ENCODE measurements at regions not wholly inside any gene's neighbourhood (a gene's known extent, or its start where the extent isn't known, plus 50 kb on each side); places are given as distances from the start of the nearest gene placed in this dataset.

DNA sequence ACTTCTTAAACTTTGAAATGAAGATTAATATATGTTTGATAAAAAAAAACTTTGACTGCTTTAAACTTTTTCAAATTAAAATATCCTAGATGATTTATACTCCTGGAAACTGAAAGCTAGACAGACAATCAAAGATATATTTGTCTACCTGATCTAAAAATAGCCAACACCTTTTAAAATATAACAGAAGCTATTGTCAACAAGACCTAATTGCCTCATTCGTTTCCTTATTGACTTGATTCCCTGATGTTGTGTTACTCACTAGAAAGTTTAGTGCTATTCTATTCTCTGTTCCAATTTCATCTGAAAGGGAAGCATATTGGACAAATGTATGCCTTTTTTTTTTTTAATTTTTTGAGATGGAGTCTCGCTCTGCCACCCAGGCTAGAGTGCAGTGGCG is 445.6 kb upstream of the ADAMTS5 start:
- Mint-ChIP-seq H3K27ac (no peak overlapping the region), H3K4me3 (no peak overlapping the region), H3K9me3 (peaks cover 13% of the 10 kb centered on the region), H3K36me3 (no peaks in the 10 kb centered on the region; the same call in 1 of the 2 replicates), H3K4me1 (peaks cover 30% of the 10 kb centered on the region), H3K27me3 (ENCODE audit: low read depth) (no peaks in the 10 kb centered on the region)
- no peak for DNase-seq (ENCODE audit: low spot score)
- TF ChIP-seq, protein P1, sequence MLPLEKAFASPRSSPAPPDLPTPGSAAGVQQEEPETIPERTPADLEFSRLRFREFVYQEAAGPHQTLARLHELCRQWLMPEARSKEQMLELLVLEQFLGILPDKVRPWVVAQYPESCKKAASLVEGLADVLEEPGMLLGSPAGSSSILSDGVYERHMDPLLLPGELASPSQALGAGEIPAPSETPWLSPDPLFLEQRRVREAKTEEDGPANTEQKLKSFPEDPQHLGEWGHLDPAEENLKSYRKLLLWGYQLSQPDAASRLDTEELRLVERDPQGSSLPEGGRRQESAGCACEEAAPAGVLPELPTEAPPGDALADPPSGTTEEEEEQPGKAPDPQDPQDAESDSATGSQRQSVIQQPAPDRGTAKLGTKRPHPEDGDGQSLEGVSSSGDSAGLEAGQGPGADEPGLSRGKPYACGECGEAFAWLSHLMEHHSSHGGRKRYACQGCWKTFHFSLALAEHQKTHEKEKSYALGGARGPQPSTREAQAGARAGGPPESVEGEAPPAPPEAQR (CRISPR knock-in tag; IDR thresholded peaks at IDR 0.05), result no peak
- TF ChIP-seq ZNF671 (CRISPR knock-in tag; IDR thresholded peaks at IDR 0.05), result no peak
- TF ChIP-seq, protein P2, sequence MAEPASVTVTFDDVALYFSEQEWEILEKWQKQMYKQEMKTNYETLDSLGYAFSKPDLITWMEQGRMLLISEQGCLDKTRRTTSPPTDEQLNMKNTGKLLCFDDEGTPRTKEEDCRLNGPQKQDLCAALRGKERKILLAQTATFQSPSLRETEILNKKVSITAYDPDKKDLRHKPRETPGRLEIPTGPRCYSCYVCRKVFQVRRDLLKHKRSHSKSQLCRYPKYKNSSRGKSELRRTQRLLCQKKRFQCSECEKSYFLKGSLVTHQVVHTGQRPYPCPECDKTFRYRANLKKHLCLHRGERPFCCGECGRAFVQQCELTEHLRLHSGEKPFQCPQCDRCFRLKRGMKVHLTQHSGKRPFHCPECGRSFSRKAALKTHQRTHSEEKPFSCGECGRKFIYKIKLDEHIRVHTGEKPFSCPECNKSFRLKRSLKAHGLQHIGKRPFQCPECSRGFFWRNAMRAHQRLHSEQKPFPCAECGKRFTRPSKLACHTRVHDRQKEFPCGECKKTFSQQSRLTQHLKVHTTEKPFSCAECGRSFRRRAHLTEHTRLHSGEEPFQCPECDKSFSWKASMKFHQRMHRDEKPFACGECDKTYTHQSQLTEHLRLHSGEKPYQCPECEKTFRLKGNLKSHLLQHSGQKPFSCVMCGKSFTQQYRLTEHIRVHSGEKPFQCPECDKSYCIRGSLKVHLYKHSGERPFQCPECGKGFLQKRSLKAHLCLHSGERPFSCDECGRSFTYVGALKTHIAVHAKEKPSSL (CRISPR knock-in tag; conservative IDR thresholded peaks at IDR 0.05), result no peak
- TF ChIP-seq, protein P3, sequence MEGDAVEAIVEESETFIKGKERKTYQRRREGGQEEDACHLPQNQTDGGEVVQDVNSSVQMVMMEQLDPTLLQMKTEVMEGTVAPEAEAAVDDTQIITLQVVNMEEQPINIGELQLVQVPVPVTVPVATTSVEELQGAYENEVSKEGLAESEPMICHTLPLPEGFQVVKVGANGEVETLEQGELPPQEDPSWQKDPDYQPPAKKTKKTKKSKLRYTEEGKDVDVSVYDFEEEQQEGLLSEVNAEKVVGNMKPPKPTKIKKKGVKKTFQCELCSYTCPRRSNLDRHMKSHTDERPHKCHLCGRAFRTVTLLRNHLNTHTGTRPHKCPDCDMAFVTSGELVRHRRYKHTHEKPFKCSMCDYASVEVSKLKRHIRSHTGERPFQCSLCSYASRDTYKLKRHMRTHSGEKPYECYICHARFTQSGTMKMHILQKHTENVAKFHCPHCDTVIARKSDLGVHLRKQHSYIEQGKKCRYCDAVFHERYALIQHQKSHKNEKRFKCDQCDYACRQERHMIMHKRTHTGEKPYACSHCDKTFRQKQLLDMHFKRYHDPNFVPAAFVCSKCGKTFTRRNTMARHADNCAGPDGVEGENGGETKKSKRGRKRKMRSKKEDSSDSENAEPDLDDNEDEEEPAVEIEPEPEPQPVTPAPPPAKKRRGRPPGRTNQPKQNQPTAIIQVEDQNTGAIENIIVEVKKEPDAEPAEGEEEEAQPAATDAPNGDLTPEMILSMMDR (IDR thresholded peaks at IDR 0.05), result no peak
- ATAC-seq, result no peak
- ChIA-PET CTCF (no interaction called here), POLR2A (no interaction called here)

DNA sequence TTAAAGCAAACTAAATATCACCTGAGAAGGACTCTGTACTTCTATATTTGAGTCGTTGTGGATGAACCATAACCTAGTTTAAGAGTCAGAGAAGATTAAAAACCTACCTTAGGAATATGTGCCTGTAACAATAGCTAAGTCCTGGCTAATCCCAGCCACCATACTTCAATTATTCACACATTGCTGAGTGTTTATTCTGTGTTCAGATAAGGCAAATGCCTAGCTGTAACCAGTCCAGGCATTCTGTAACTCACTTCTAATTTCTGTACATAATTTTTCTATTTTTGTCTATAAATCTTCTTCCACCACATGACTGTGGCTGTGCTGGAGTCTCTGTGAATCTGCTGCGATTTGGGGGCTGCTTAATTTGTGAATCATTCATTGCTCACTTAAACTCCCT is 441.9 kb upstream of the ADAMTS5 start:
- Mint-ChIP-seq H3K9me3 (peaks cover 9% of the 10 kb centered on the region), H3K4me3 (no peak overlapping the region), H3K36me3 (no peaks in the 10 kb centered on the region), H3K27me3 (ENCODE audit: low read depth) (no peaks in the 10 kb centered on the region), H3K4me1 (peaks cover 24% of the 10 kb centered on the region), H3K27ac (no peak overlapping the region)
- DNase-seq (ENCODE audit: low spot score) (no peak), ATAC-seq (no peak)
- TF ChIP-seq ZNF512 (CRISPR knock-in tag; IDR thresholded peaks at IDR 0.05; ENCODE audit: borderline replicate concordance), result no peak
- no peak for TF ChIP-seq SOX15 (CRISPR knock-in tag; IDR thresholded peaks at IDR 0.05)
- TF ChIP-seq, protein P4, sequence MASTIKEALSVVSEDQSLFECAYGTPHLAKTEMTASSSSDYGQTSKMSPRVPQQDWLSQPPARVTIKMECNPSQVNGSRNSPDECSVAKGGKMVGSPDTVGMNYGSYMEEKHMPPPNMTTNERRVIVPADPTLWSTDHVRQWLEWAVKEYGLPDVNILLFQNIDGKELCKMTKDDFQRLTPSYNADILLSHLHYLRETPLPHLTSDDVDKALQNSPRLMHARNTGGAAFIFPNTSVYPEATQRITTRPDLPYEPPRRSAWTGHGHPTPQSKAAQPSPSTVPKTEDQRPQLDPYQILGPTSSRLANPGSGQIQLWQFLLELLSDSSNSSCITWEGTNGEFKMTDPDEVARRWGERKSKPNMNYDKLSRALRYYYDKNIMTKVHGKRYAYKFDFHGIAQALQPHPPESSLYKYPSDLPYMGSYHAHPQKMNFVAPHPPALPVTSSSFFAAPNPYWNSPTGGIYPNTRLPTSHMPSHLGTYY (CRISPR knock-in tag; IDR thresholded peaks at IDR 0.05), result no peak
- TF ChIP-seq E2F4 (CRISPR knock-in tag; IDR thresholded peaks at IDR 0.05; ENCODE audit: borderline replicate concordance, low read depth), result no peak
- TF ChIP-seq TP53 (CRISPR knock-in tag; IDR thresholded peaks at IDR 0.05), result no peak
- no peak for TF ChIP-seq CDX4 (CRISPR knock-in tag; IDR thresholded peaks at IDR 0.05; ENCODE audit: borderline replicate concordance)
- TF ChIP-seq FOXP1 (CRISPR knock-in tag; IDR thresholded peaks at IDR 0.05; ENCODE audit: borderline replicate concordance), result no peak
- TF ChIP-seq FOXK1 (CRISPR knock-in tag; IDR thresholded peaks at IDR 0.05), result no peak
- no peak for TF ChIP-seq PRRX2 (CRISPR knock-in tag; IDR thresholded peaks at IDR 0.05)
- no peak for TF ChIP-seq ZNF416 (CRISPR knock-in tag; IDR thresholded peaks at IDR 0.05)
- TF ChIP-seq, protein P5, sequence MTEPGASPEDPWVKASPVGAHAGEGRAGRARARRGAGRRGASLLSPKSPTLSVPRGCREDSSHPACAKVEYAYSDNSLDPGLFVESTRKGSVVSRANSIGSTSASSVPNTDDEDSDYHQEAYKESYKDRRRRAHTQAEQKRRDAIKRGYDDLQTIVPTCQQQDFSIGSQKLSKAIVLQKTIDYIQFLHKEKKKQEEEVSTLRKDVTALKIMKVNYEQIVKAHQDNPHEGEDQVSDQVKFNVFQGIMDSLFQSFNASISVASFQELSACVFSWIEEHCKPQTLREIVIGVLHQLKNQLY (CRISPR knock-in tag; IDR thresholded peaks at IDR 0.05), result no peak
- TF ChIP-seq GTF2I (CRISPR knock-in tag; conservative IDR thresholded peaks at IDR 0.05), result no peak
- TF ChIP-seq MXD4 (CRISPR knock-in tag; IDR thresholded peaks at IDR 0.05; ENCODE audit: borderline replicate concordance), result no peak
- no peak for TF ChIP-seq OVOL2 (CRISPR knock-in tag; IDR thresholded peaks at IDR 0.05; ENCODE audit: borderline replicate concordance)
- ChIA-PET CTCF (no interaction called here), POLR2A (no interaction called here)
